SJSA1 (cell line): ENCODE measurements at regions not wholly inside any gene's neighbourhood (a gene's known extent, or its start where the extent isn't known, plus 50 kb on each side); places are given as distances from the start of the nearest gene placed in this dataset.
"Not testable (repeated sequence)": the region's sequence is repeated elsewhere in the genome, so short reads cannot be mapped to it uniquely, and the experiment has no call there.

Experiments
- DNase-seq, 2 experiments: peaks; one replicate each; pipeline ENCODE4 v3.0.0-alpha.2; 2015 to 2020; ENCODE audit warnings: low spot score in 2 of 2, low read depth in 1 of 2
- H3K27ac ChIP-seq: fragments of 250-450 bp; sonication (Bioruptor Pico); 2 replicates; pipeline ENCODE4 v1.5.1; 2020; ENCODE audit warnings: mild to moderate bottlenecking, moderate library complexity
- H3K27me3 ChIP-seq: fragments of 250-450 bp; sonication (Bioruptor Pico); replicated peaks from 2 replicates; pipeline ENCODE4 v1.5.1; 2020; ENCODE audit warnings: mild to moderate bottlenecking, moderate library complexity
- H3K36me3 ChIP-seq: fragments of 250-450 bp; sonication (Bioruptor Pico); 2 replicates; pipeline ENCODE4 v1.5.1; 2020; ENCODE audit warnings: mild to moderate bottlenecking
- H3K4me1 ChIP-seq: fragments of 250-450 bp; sonication (Bioruptor Pico); replicated peaks from 2 replicates; pipeline ENCODE4 v1.6.1; 2021; ENCODE audit warnings: mild to moderate bottlenecking
- H3K4me3 ChIP-seq: fragments of 250-450 bp; sonication (Bioruptor Pico); 2 replicates; pipeline ENCODE4 v1.5.1; 2020; ENCODE audit warnings: mild to moderate bottlenecking
- H3K9me3 ChIP-seq: fragments of 250-450 bp; sonication (Bioruptor Pico); replicated peaks from 2 replicates; pipeline ENCODE4 v1.5.1; 2020; ENCODE audit warnings: mild to moderate bottlenecking

- Histone ChIP-seq H3K27ac (no peak overlapping the region), H3K4me1 (no peaks in the 10 kb centered on the region), H3K36me3 (no peaks in the 10 kb centered on the region), H3K27me3 (no peaks in the 10 kb centered on the region), H3K4me3 (no peak overlapping the region), H3K9me3 (no peaks in the 10 kb centered on the region)
- DNase-seq, result no peak
Observed at GRCh38 chr13:37510441-37510840, 88.1 kb downstream of the POSTN start.

GRCh38 chr13:37505531-37505930 lies 93.0 kb downstream of the POSTN start:
- no peaks in the 10 kb centered on the region for H3K27me3 ChIP-seq
- no peaks in the 10 kb centered on the region for H3K36me3 ChIP-seq
- no peaks in the 10 kb centered on the region for H3K9me3 ChIP-seq
- H3K4me1 ChIP-seq, result no peaks in the 10 kb centered on the region
- no peak overlapping the region for H3K27ac ChIP-seq
- no peak for DNase-seq
- no peak overlapping the region for H3K4me3 ChIP-seq

- Histone ChIP-seq H3K9me3 (no peaks in the 10 kb centered on the region), H3K4me3 (no peak overlapping the region), H3K36me3 (no peaks in the 10 kb centered on the region), H3K27ac (no peak overlapping the region), H3K27me3 (no peaks in the 10 kb centered on the region), H3K4me1 (no peaks in the 10 kb centered on the region)
- DNase-seq, result no peak
Observed at GRCh38 chr13:37504251-37504650, 94.3 kb downstream of the POSTN start.

GRCh38 chr13:37503287-37503686 lies 95.3 kb downstream of the POSTN start:
- Histone ChIP-seq H3K4me3 (no peak overlapping the region), H3K27ac (no peak overlapping the region), H3K9me3 (no peaks in the 10 kb centered on the region), H3K27me3 (no peaks in the 10 kb centered on the region), H3K36me3 (no peaks in the 10 kb centered on the region), H3K4me1 (no peaks in the 10 kb centered on the region)
- DNase-seq, result no peak

GRCh38 chr13:37502303-37502993 lies 96.1 kb downstream of the POSTN start:
- not testable (repeated sequence) for H3K4me1 ChIP-seq, DNase-seq, H3K4me3 ChIP-seq, H3K27me3 ChIP-seq, H3K27ac ChIP-seq, H3K36me3 ChIP-seq, H3K9me3 ChIP-seq

DNA sequence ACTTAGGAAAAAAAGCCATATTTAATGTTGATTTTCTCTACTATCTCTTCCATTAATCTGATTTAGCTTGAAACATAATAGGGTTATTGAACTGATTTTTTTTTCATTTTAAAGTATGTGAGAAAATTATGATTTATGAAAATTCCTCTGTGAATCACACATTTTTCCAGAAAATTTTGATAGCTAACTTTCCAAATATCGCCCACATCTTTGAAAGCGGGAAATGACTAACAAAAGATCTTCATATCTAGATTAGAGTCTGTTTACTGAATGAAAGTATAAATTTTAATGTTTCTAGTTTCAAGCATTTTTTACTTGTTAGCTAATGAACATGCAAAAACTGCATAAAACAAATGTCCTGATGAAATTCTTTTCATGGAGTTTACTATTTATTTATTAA lies 97.4 kb downstream of the POSTN start:
- DNase-seq, result no peak
- H3K4me3 ChIP-seq, result no peak overlapping the region
- no peaks in the 10 kb centered on the region for H3K4me1 ChIP-seq
- no peak overlapping the region for H3K27ac ChIP-seq
- no peaks in the 10 kb centered on the region for H3K27me3 ChIP-seq
- no peaks in the 10 kb centered on the region for H3K36me3 ChIP-seq
- no peaks in the 10 kb centered on the region for H3K9me3 ChIP-seq

- DNase-seq, result no peak
- Histone ChIP-seq H3K36me3 (no peaks in the 10 kb centered on the region), H3K27ac (no peak overlapping the region), H3K9me3 (no peaks in the 10 kb centered on the region), H3K27me3 (no peaks in the 10 kb centered on the region), H3K4me3 (no peak overlapping the region), H3K4me1 (peaks cover 21% of the 10 kb centered on the region)
Observed at GRCh38 chr13:37495046-37495445, 103.5 kb downstream of the POSTN start.

DNA sequence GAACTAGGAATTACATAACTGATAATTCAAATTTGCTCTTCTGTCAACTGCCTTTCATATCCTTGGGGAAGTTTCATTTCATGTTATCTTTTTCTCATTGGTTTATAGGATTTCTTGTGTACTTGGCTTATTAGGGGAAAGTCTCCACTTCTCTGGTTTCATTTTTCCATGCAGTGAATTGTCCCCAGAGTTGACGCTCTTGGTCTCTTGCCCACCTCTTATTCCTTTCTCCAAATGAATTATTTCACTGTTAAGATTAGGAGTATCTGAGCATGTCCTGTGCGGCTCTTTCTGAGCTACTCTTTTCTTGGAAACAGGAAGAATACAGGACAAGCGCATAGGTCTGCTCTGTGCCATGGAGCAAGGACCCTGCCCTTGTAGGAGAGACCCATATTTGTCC lies 104.8 kb downstream of the POSTN start:
- Histone ChIP-seq H3K4me1 (peaks cover 27% of the 10 kb centered on the region), H3K4me3 (no peak overlapping the region), H3K9me3 (no peaks in the 10 kb centered on the region), H3K27ac (no peak overlapping the region), H3K27me3 (no peaks in the 10 kb centered on the region), H3K36me3 (no peaks in the 10 kb centered on the region)
- DNase-seq, result no peak

DNA sequence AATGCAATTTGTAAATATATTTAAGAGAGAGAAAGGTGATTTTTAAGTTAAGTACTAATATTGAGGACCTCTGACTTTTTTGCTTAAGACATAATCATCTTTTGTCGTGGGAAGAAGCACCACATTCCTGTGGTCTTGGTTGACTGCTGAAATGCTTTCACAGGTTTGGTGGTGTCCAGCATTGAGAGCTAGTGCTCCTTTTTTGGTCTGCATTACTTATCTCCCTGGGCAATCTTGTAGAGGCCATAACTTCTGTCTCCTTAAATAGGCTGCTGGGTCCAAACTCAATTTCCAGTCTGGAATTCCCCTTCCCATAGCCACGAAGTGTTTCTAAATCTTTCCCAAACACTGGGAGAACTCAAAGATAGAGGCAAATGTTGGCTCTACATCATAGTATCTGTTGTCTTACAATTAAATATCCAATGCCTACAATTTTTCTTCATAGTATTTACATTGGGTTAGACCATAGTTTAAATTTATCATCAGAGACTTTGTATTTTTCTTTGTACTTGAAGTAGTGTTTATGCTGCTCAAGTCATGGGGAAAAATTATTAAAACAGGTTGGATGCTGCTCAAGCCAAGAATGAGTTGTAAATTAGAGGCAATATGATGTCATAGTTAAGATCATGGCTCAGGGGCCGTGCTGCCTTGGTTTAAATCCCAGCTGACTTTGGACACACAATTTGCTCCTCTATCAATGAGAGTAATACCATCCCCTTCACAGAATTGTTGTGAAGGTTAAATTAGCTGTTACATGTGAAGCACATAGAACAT lies 105.6 kb downstream of the POSTN start:
- peaks cover 28% of the 10 kb centered on the region for H3K4me1 ChIP-seq
- H3K4me3 ChIP-seq, result no peak overlapping the region
- H3K27ac ChIP-seq, result peak overlapping the region; percentile 24; the same call in 1 of the 2 replicates
- H3K27me3 ChIP-seq, result no peaks in the 10 kb centered on the region
- H3K9me3 ChIP-seq, result no peaks in the 10 kb centered on the region
- DNase-seq, result peak in 1 of 2 experiments; percentile 47
- H3K36me3 ChIP-seq, result no peaks in the 10 kb centered on the region

DNA sequence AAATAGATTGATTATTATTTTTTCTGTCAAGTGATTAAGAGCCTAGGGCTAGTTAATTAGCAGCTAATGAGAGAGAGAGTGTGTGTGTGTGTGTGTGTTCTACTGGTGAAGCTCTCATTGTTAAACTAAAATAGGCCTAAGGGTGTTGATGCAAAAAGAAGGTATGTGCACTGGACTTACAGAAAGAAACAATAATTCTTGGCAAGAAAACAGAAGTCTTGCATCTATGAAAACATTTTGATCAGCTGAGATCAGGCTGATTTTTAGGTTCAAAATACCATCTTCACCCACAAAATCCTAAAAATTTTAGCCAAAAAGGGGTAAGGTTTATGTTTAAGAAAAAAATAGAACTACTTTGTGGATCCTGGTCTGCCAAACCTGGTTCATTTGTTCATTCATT lies 106.5 kb downstream of the POSTN start:
- H3K4me1 ChIP-seq, result peaks cover 28% of the 10 kb centered on the region

GRCh38 chr13:37491661-37492060 lies 106.9 kb downstream of the POSTN start:
- peak overlapping the region; percentile 24 for H3K27ac ChIP-seq
- H3K4me1 ChIP-seq, result peaks cover 28% of the 10 kb centered on the region

More for the DNA sequence above, 106.5 kb downstream of the POSTN start:
- H3K4me3 ChIP-seq, result no peak overlapping the region
- no peaks in the 10 kb centered on the region for H3K27me3 ChIP-seq
- H3K9me3 ChIP-seq, result no peaks in the 10 kb centered on the region
- peak overlapping the region; percentile 24 for H3K27ac ChIP-seq
- no peaks in the 10 kb centered on the region for H3K36me3 ChIP-seq
- no peak for DNase-seq

GRCh38 chr13:37490176-37490779 lies 108.3 kb downstream of the POSTN start:
- Histone ChIP-seq H3K4me3 (no peak overlapping the region), H3K27me3 (no peaks in the 10 kb centered on the region), H3K27ac (no peak overlapping the region), H3K4me1 (peaks cover 38% of the 10 kb centered on the region), H3K9me3 (no peaks in the 10 kb centered on the region), H3K36me3 (no peaks in the 10 kb centered on the region)
- DNase-seq, result no peak

More at GRCh38 chr13:37491661-37492060, 106.9 kb downstream of the POSTN start:
- no peak for DNase-seq
- Histone ChIP-seq H3K4me3 (no peak overlapping the region), H3K27me3 (no peaks in the 10 kb centered on the region), H3K36me3 (no peaks in the 10 kb centered on the region), H3K9me3 (no peaks in the 10 kb centered on the region)

GRCh38 chr13:37488726-37489125 lies 109.8 kb downstream of the POSTN start:
- Histone ChIP-seq H3K4me1 (peaks cover 38% of the 10 kb centered on the region), H3K9me3 (no peaks in the 10 kb centered on the region), H3K27me3 (no peaks in the 10 kb centered on the region), H3K4me3 (no peak overlapping the region), H3K27ac (no peak overlapping the region), H3K36me3 (no peaks in the 10 kb centered on the region)
- DNase-seq, result no peak

GRCh38 chr13:37486171-37486681 lies 112.3 kb downstream of the POSTN start:
- H3K27me3 ChIP-seq, result no peaks in the 10 kb centered on the region
- H3K36me3 ChIP-seq, result no peaks in the 10 kb centered on the region
- peaks cover 17% of the 10 kb centered on the region for H3K4me1 ChIP-seq
- peak overlapping the region; percentile 49 for H3K27ac ChIP-seq
- no peak for DNase-seq
- no peaks in the 10 kb centered on the region for H3K9me3 ChIP-seq
- H3K4me3 ChIP-seq, result peak overlapping the region; percentile 22
